B cell (primary cell): ENCODE measurements at regions not wholly inside any gene's neighbourhood (a gene's known extent, or its start where the extent isn't known, plus 50 kb on each side); places are given as distances from the start of the nearest gene placed in this dataset.

Experiments used
- ATAC-seq: fragments of 200-7000 bp; cut with Tn5 transposase; one replicate; pipeline ENCODE4 v1.10.0; 2021; ENCODE audit warnings: low read depth, mild to moderate bottlenecking, moderate number of reproducible peaks, moderate library complexity
- CTCF ChIA-PET: fragments of 350-600 bp; sonication (Branson Sonifier 250); formaldehyde crosslinking; loops from one replicate; lab custom pipeline; 2021; ENCODE audit warnings: antibody characterized with exemption, inconsistent platforms; lab: Charles Lee
- POLR2A ChIA-PET: fragments of 350-600 bp; sonication (Branson Sonifier 250); formaldehyde crosslinking; loops from one replicate; lab custom pipeline; 2021; ENCODE audit warnings: antibody characterized with exemption; lab: Charles Lee
- DNase-seq: peaks from one replicate; pipeline ENCODE4 v3.0.0; 2013
- H2AFZ ChIP-seq: 2 replicates; pipeline ENCODE4 v1.6.1; 2012; ENCODE audit warnings: mild to moderate bottlenecking, low read depth, low read length; ENCODE audit not compliant: insufficient read depth, poor library complexity, severe bottlenecking
- H3K27ac ChIP-seq, 2 donors: 1 replicate in 1 of 2; 2 replicates in 1 of 2; pipeline ENCODE4 v1.5.1; 2012 to 2013; ENCODE audit warnings: low read length in 2 of 2, mild to moderate bottlenecking in 2 of 2, moderate library complexity in 1 of 2
- H3K27me3 ChIP-seq, 4 experiments: fragments of 200-600 bp in 1 of 4; sonication (generic) in 1 of 4; replicated peaks in 1 of 4; 1 replicate in 2 of 4; 2 replicates in 2 of 4; pipeline versions ENCODE4 v1.6.1 to v1.7.0; 2013 to 2016; ENCODE audit warnings: low read length in 3 of 4, mild to moderate bottlenecking in 2 of 4, mixed read lengths in 1 of 4, moderate library complexity in 1 of 4; ENCODE audit not compliant: insufficient read depth in 4 of 4, control insufficient read depth in 3 of 4; ENCODE audit errors: control extremely low read depth in 1 of 4
- H3K36me3 ChIP-seq, 2 experiments: replicated peaks in 1 of 2; 1 replicate in 1 of 2; 2 replicates in 1 of 2; pipeline versions ENCODE4 v1.6.1 to v1.7.1; 2013; ENCODE audit warnings: low read length in 1 of 2; ENCODE audit not compliant: insufficient read depth in 2 of 2, control insufficient read depth in 1 of 2; ENCODE audit errors: control extremely low read depth in 1 of 2, extremely low read depth in 1 of 2
- H3K4me1 ChIP-seq, 2 donors: fragments of 200-600 bp in 1 of 2; sonication (generic) in 1 of 2; 1 replicate in 1 of 2; 2 replicates in 1 of 2; pipeline versions ENCODE4 v1.5.1 to v1.6.1; 2013 to 2017; ENCODE audit warnings: low read length in 2 of 2; ENCODE audit not compliant: control insufficient read depth in 2 of 2, insufficient read depth in 2 of 2
- H3K4me2 ChIP-seq: replicated peaks from 2 replicates; pipeline ENCODE3; 2012; ENCODE audit warnings: mild to moderate bottlenecking, low read depth, low read length; ENCODE audit not compliant: poor library complexity, severe bottlenecking
- H3K4me3 ChIP-seq, 5 experiments: fragments of 200-600 bp in 1 of 5; sonication (generic) in 1 of 5; 1 replicate in 3 of 5; 2 replicates in 2 of 5; pipeline versions ENCODE4 v1.5.1 to v1.7.0; 2011 to 2016; ENCODE audit warnings: low read length in 4 of 5, mild to moderate bottlenecking in 4 of 5, low read depth in 2 of 5, control low read depth in 1 of 5, moderate library complexity in 1 of 5; ENCODE audit not compliant: insufficient read depth in 1 of 5; ENCODE audit errors: control extremely low read depth in 1 of 5, extremely low read depth in 1 of 5
- H3K79me2 ChIP-seq: fragments of 200-600 bp; sonication (generic); one replicate; pipeline ENCODE4 v1.6.0; 2016; ENCODE audit warnings: low read length; ENCODE audit not compliant: control insufficient read depth, insufficient read depth
- H3K9ac ChIP-seq: fragments of 200-600 bp; sonication (generic); 2 replicates; pipeline ENCODE4 v1.6.1; 2017; ENCODE audit warnings: mild to moderate bottlenecking, low read length, moderate library complexity
- H3K9me3 ChIP-seq, 3 donors: one replicate each; pipeline versions ENCODE4 v1.6.1 to v1.7.1; 2013; ENCODE audit warnings: low read length in 2 of 3; ENCODE audit not compliant: control insufficient read depth in 2 of 3, insufficient read depth in 1 of 3; ENCODE audit errors: control extremely low read depth in 1 of 3
- H4K20me1 ChIP-seq: 2 replicates; pipeline ENCODE4 v1.6.0; 2012; ENCODE audit warnings: mild to moderate bottlenecking, low read length; ENCODE audit not compliant: insufficient read depth, control insufficient read depth, poor library complexity, severe bottlenecking
- H3K27ac Mint-ChIP-seq: one replicate; pipeline ENCODE4 v1.8.0; 2021; ENCODE audit warnings: mixed read lengths
- H3K27me3 Mint-ChIP-seq: one replicate; pipeline ENCODE4 v1.8.0; 2021; ENCODE audit warnings: mixed read lengths
- H3K4me1 Mint-ChIP-seq: one replicate; pipeline ENCODE4 v1.8.0; 2021; ENCODE audit warnings: mixed read lengths
- H3K4me3 Mint-ChIP-seq: one replicate; pipeline ENCODE4 v1.8.0; 2021; ENCODE audit warnings: mixed read lengths
- H3K9me3 Mint-ChIP-seq: one replicate; pipeline ENCODE4 v1.8.0; 2022; ENCODE audit warnings: mixed read lengths; ENCODE audit not compliant: insufficient read depth
- CTCF ChIP-seq: fragments of 200-600 bp; IDR thresholded peaks from one replicate; pipeline ENCODE4 v1.8.0; 2022; ENCODE audit warnings: antibody characterized with exemption, mild to moderate bottlenecking
- EZH2 ChIP-seq: IDR thresholded peaks from 2 replicates; pipeline ENCODE4 v1.6.1; 2012; ENCODE audit warnings: borderline replicate concordance, low read depth, mild to moderate bottlenecking, moderate library complexity, low read length; ENCODE audit not compliant: insufficient read depth, poor library complexity, severe bottlenecking
- WGBS: methylation state at CpG from one replicate; pipeline ENCODE4 v1.1.5; 2013; ENCODE audit warnings: missing lambda C conversion rate; ENCODE audit not compliant: insufficient coverage; 5-methylcytosine and 5-hydroxymethylcytosine counted together
- intact Hi-C: fragments of 100-400 bp; cut with micrococcal nuclease; formaldehyde crosslinking; loops from one replicate; pipeline ENCODE4 v1.10.0; 2022

- WGBS: 88% methylated on average over 1 of the region's 2 CpGs
- ATAC-seq: no peak
- no peak overlapping the region for H3K4me3 Mint-ChIP-seq
Measured at GRCh38 chr1:68703921-68704354, 207.1 kb upstream of the DEPDC1 start.

GRCh38 chr1:68704800-68705443, 208.0 kb upstream of the DEPDC1 start:
- no peaks in the 10 kb centered on the region for H4K20me1 ChIP-seq
- H3K27me3 ChIP-seq: no peaks in the 10 kb centered on the region
- H3K4me3 ChIP-seq: no peak overlapping the region
- 67% methylated on average over 1 of the region's 2 CpGs for WGBS
- Mint-ChIP-seq H3K4me1 (no peaks in the 10 kb centered on the region), H3K27ac (no peak overlapping the region), H3K9me3 (peaks cover 3% of the 10 kb centered on the region), H3K4me3 (no peak overlapping the region), H3K27me3 (no peaks in the 10 kb centered on the region)
- H3K79me2 ChIP-seq: no peaks in the 10 kb centered on the region
- ATAC-seq (no peak), DNase-seq (no peak)
- no peak overlapping the region for H3K9ac ChIP-seq
- no peak for TF ChIP-seq CTCF
- ChIA-PET CTCF (no interaction called here), POLR2A (no interaction called here)
- H3K4me2 ChIP-seq: no peak overlapping the region
- peaks cover 0 to 8% (median 6%) of the 10 kb centered on the region in 3 donors for H3K9me3 ChIP-seq
- no peaks in the 10 kb centered on the region for H3K4me1 ChIP-seq
- no peaks in the 10 kb centered on the region for H3K36me3 ChIP-seq
- no peak overlapping the region for H2AFZ ChIP-seq
- intact Hi-C loops: no loop called here
- no peak overlapping the region for H3K27ac ChIP-seq

More at GRCh38 chr1:68703921-68704354, 207.1 kb upstream of the DEPDC1 start:
- Mint-ChIP-seq H3K27ac (no peak overlapping the region), H3K4me1 (no peaks in the 10 kb centered on the region), H3K27me3 (no peaks in the 10 kb centered on the region), H3K9me3 (no peaks in the 10 kb centered on the region)
- Histone ChIP-seq H3K27ac (no peak overlapping the region), H3K27me3 (no peaks in the 10 kb centered on the region), H2AFZ (no peak overlapping the region), H3K4me1 (no peaks in the 10 kb centered on the region), H3K36me3 (no peaks in the 10 kb centered on the region), H4K20me1 (no peaks in the 10 kb centered on the region), H3K4me2 (no peak overlapping the region), H3K9me3 (peaks cover 0 to 3% (median 0%) of the 10 kb centered on the region in 3 donors), H3K79me2 (no peaks in the 10 kb centered on the region), H3K9ac (no peak overlapping the region), H3K4me3 (no peak overlapping the region)
- ChIA-PET CTCF (no interaction called here), POLR2A (no interaction called here)
- no peak for DNase-seq
- no peak for TF ChIP-seq CTCF
- no peak for TF ChIP-seq EZH2
- intact Hi-C loops: no loop called here
